GM19099 (cell line): ENCODE measurements at regions not wholly inside any gene's neighbourhood (a gene's known extent, or its start where the extent isn't known, plus 50 kb on each side); places are given as distances from the start of the nearest gene placed in this dataset.

ENCODE experiments used
- POLR2A ChIP-seq: IDR thresholded peaks from 3 replicates; pipeline ENCODE4 v1.6.1; 2011; ENCODE audit warnings: low read depth; ENCODE audit not compliant: insufficient read length; ENCODE audit errors: extremely low read depth

- TF ChIP-seq POLR2A = no peak
These were observed 204.0 kb downstream of the DAD1 start for GRCh38 chr14:22384974-22385526.

- no peak for TF ChIP-seq POLR2A
These were observed 204.9 kb downstream of the DAD1 start for GRCh38 chr14:22384167-22384549.

DNA sequence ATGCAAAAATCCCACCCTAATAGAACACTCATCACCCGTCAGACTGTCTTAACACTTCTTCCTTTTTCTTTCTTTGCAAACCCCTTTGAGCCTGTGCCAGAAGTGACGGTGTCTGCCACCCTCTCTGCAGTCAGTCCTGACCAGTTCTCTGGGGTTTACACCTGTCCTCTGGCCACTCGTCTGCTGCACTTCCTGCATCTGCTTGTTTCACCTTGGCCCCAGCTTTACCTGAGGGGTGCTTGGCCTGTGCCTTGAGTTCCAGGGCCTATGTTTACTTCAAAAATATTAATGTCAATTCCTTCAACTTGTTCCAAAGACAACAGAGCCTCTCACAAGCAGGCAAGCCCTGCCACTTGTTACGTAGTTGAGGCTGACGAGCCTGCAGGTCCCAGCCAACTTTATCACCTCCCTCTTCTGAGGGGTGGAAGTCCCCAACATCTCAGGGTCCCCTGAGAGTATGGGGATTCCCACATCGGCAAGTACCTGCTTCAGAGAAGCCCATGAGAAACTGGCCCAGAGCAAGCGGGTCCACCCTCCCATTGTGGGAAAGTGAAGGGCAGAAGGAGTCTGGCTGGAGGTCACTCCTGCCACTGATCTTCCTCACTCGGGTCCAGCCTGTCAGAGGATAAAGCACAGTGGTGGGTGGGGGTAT lies 205.4 kb downstream of the DAD1 start:
- no peak for TF ChIP-seq POLR2A

GRCh38 chr14:22382955-22383354 lies 206.1 kb downstream of the DAD1 start:
- TF ChIP-seq POLR2A = peak; percentile 33

DNA sequence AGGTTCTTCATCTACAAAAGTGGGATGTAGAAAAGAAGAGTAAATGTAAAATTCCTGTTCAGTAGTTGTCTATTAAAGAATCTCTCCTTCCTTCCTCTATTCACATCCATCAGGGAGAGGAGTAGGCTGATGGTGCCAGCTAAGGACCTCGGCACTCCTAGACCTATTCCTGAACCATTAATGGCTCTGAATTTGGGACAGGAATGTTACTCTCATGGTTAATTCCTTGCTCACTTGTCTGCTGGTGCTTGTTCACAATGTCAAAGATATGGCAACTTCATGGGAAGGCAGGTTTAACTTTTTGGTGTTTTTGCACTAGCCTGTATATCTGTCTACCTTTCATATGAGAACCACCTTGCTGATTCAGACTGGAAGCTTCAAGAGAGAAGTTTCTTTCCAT lies 206.6 kb downstream of the DAD1 start:
- no peak for TF ChIP-seq POLR2A

DNA sequence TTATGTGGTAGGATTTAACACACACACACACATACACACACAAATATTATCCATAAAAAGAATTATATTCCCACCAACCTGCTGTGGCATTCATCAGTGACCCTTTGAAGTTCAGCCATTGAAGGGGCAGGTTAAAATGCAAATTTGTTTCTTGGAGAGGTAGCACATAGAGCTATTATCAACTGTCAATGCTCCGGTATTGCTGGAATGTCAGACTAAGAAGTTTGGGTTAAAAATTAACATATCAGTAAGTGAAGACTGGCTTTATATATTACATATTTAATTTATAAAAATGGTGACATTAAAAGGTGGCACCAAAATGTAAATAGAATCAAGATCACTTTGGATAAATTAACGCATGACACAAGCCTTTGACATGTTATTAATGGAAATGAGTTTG lies 207.3 kb downstream of the DAD1 start:
- TF ChIP-seq POLR2A = no peak

- no peak for TF ChIP-seq POLR2A
These were observed 207.6 kb downstream of the DAD1 start for GRCh38 chr14:22381408-22381760.

GRCh38 chr14:22380571-22381407 lies 208.2 kb downstream of the DAD1 start:
- no peak for TF ChIP-seq POLR2A

DNA sequence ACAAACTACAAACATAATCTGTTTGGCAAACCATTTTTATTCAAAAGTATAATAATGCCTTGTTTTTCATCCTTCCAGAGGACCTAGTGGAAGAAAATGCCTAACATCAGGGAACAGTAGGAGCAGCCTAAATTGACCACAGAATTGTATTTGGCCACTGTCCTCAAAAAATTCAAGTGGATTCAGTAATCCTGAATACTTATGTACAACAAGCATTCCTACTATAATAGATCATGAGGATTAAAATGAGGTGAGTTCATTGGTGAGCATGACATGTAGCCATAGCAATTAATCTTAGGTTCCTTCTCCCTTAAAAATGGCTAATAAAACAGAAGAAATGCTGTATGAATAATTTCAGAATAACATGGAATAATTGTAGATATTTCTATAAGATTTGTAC lies 209.3 kb downstream of the DAD1 start:
- no peak for TF ChIP-seq POLR2A

DNA sequence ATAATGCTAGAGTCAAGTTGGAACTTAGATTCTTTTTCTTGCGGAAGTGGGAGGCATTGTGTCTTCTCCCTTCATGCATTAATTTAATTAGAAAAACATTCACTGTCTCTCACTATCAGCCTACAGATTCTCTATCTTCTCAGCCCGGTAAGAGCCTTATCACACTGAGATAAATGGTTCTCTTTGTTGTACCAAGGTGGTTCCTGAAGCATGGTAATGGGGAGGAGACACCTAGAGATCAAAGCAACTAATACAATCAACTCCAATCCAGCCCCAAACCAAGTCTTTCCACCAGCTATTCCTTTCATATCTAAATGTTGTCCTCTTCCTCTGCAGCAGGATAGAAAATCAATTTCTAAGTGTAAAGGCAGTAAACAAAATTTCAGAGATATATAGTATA lies 210.8 kb downstream of the DAD1 start:
- no peak for TF ChIP-seq POLR2A

DNA sequence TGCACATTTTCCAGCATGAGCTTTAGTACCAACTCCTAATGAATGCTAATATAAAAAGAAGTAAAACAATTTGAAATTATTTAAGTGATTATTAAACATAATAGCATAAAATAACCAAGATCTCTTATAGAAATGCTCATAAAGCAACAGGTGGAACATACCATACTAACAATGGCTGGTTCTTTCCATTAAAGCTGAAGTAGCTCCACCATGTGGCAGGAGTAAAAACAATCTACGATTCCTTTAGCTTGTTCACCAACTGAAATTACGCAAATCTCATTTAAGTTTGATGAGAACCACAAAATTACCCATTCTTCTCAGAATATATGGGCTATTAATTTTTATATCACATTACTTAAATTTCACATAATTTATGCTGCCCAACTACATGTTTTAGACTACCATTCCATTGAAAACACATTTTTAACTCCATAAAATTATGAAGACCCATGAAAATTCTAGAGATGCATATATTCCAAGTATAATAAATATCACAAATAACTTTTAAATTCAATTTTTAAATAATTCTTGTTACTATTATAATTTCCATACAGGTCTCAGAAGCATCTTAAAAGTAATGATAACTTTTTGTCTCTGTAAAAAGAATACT lies 213.6 kb downstream of the DAD1 start:
- no peak for TF ChIP-seq POLR2A

DNA sequence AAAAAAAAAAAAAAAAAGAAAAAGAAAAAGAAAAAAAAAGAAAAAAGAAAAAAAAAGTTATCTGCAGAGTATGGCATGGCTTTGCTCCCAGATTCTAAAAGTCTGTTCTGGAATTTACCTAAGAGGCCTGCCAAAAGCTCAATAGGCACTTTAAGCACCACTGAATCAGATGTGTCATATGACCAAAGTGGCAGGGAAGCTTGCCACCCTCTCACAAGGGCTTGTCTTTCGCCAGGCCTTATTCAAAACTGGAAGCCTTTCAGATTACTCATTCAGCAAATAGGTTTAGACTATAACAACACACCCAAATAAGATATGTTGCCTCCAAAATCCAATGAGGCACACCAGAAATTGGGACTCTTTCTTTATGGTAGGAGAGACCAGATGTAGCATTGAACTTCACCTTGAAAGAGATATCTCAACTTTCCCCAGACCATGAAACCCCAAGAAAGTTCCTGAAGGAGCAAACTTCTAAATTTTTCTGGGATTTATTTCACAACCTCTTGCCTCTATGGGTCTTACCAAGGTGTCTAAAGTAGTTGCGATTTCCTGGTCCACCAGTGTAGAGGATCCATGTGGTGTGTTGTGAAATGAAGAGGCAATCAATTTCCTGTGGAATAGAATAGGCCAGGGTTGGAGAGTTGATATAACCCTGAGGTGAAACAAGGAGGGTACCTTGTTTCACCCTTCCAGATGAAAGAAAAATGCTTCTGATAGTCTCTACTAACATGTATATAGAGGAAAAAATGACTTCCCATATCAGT lies 218.8 kb downstream of the DAD1 start:
- no peak for TF ChIP-seq POLR2A

- no peak for TF ChIP-seq POLR2A
These were observed 230.3 kb downstream of the DAD1 start for GRCh38 chr14:22358726-22359125.

GRCh38 chr14:22344673-22345072 lies 244.4 kb downstream of the DAD1 start:
- no peak for TF ChIP-seq POLR2A

- TF ChIP-seq POLR2A = no peak
These were observed 248.0 kb downstream of the DAD1 start for GRCh38 chr14:22341049-22341448.

GRCh38 chr14:22338917-22339715 lies 249.9 kb downstream of the DAD1 start:
- no peak for TF ChIP-seq POLR2A
